ENCODE measurements at regions not wholly inside any gene's neighbourhood (a gene's known extent, or its start where the extent isn't known, plus 50 kb on each side); places are given as distances from the start of the nearest gene placed in this dataset.

DNA sequence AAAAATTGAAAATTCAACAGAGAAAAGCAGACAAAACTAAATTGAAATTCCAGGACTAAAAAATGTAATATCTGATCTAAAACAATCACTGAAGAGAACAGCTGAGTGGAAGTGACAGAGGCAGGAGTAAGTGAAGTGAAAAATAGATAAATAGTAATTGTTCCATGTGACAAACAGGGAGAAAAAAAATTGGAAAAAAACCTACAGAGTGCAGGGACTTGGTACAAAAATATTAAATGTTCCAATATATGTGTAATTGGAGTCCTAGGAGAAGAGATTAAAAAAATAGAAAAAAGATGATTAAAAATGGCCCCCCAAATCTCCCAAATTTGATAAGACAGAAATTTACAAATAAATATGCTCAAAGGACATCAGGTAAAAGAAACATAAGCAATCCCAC is 63.4 kb upstream of the NAMPT start:
- no peak overlapping the region for H3K27ac ChIP-seq (ENCODE audit: low read depth, low read length)
- H3K4me3 ChIP-seq (replicated peaks in 1 of 2; ENCODE audit: low read depth in 1 of 2, low read length in 2 of 2): no peak overlapping the region

More for the DNA sequence above, 63.4 kb upstream of the NAMPT start:
- intact Hi-C loops (cut with micrococcal nuclease): no loop called here
- ATAC-seq (no peak), DNase-seq (ENCODE audit: low read depth, low spot score) (no peak)
- Histone ChIP-seq H3K9me3 (ENCODE audit: control insufficient read depth in 1 of 2, insufficient read depth in 1 of 2, low read depth in 1 of 2, low read length in 2 of 2) (peaks cover 0 to 15% of the 10 kb centered on the region in 2 experiments; a peak in 3 of 4 replicates), H3K27me3 (ENCODE audit: insufficient read depth, low read length) (no peaks in the 10 kb centered on the region), H3K36me3 (ENCODE audit: control insufficient read depth in 1 of 2, insufficient read depth in 2 of 2, low read length in 2 of 2) (no peaks in the 10 kb centered on the region; a peak in 1 of 4 replicates), H3K79me2 (ENCODE audit: insufficient read depth, low read length) (no peaks in the 10 kb centered on the region), H3K4me2 (ENCODE audit: low read length) (no peak overlapping the region), H4K20me1 (ENCODE audit: insufficient read depth) (no peaks in the 10 kb centered on the region), H3K9me2 (ENCODE audit: insufficient read depth) (no peaks in the 10 kb centered on the region), H3K4me1 (ENCODE audit: control insufficient read depth in 1 of 2, insufficient read depth in 2 of 2, low read length in 2 of 2) (peaks cover 18 to 26% of the 10 kb centered on the region in 2 experiments), H2AFZ (ENCODE audit: low read depth, low read length, poor library complexity, severe bottlenecking) (no peak overlapping the region), H3K9ac (ENCODE audit: low read length) (no peak overlapping the region)
- BruUV-seq (replicated peaks): no TSS peak
- TF ChIP-seq, protein P1, sequence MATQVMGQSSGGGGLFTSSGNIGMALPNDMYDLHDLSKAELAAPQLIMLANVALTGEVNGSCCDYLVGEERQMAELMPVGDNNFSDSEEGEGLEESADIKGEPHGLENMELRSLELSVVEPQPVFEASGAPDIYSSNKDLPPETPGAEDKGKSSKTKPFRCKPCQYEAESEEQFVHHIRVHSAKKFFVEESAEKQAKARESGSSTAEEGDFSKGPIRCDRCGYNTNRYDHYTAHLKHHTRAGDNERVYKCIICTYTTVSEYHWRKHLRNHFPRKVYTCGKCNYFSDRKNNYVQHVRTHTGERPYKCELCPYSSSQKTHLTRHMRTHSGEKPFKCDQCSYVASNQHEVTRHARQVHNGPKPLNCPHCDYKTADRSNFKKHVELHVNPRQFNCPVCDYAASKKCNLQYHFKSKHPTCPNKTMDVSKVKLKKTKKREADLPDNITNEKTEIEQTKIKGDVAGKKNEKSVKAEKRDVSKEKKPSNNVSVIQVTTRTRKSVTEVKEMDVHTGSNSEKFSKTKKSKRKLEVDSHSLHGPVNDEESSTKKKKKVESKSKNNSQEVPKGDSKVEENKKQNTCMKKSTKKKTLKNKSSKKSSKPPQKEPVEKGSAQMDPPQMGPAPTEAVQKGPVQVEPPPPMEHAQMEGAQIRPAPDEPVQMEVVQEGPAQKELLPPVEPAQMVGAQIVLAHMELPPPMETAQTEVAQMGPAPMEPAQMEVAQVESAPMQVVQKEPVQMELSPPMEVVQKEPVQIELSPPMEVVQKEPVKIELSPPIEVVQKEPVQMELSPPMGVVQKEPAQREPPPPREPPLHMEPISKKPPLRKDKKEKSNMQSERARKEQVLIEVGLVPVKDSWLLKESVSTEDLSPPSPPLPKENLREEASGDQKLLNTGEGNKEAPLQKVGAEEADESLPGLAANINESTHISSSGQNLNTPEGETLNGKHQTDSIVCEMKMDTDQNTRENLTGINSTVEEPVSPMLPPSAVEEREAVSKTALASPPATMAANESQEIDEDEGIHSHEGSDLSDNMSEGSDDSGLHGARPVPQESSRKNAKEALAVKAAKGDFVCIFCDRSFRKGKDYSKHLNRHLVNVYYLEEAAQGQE (IDR thresholded peaks at IDR 0.05; ENCODE audit: low read depth): no peak
- no peak for TF ChIP-seq JUND (IDR thresholded peaks at IDR 0.05)
- TF ChIP-seq SP1 (IDR thresholded peaks at IDR 0.05; ENCODE audit: low read depth): no peak
- no peak for TF ChIP-seq ZFX (IDR thresholded peaks at IDR 0.05)
- TF ChIP-seq CBX3 (IDR thresholded peaks at IDR 0.05; ENCODE audit: low read depth): no peak
- ChIA-PET CTCF (no interaction called here), RAD21 (ENCODE audit: low non-redundant PET in 1 of 2, low total read pairs in 2 of 2, uncharacterized antibody in 2 of 2, unreplicated experiment in 2 of 2) (no interaction called here), POLR2A (no interaction called here)

Data from HCT116 (cell line).